Parathyroid adenoma (tissue), 2 donors: ENCODE measurements at regions not wholly inside any gene's neighbourhood (a gene's known extent, or its start where the extent isn't known, plus 50 kb on each side); places are given as distances from the start of the nearest gene placed in this dataset.

ENCODE experiments used
- H2AFZ ChIP-seq: fragments of 300-600 bp; sonication (generic); one replicate; pipeline ENCODE4 v1.7.0; 2017; ENCODE audit warnings: antibody characterized with exemption, mild to moderate bottlenecking
- H3K27ac ChIP-seq: fragments of 300-600 bp; sonication (generic); one replicate; pipeline ENCODE4 v1.7.0; 2017
- H3K27me3 ChIP-seq: fragments of 300-600 bp; sonication (generic); one replicate; pipeline ENCODE4 v1.7.0; 2017; ENCODE audit warnings: low read length; ENCODE audit not compliant: control insufficient read depth, insufficient read depth
- H3K36me3 ChIP-seq: fragments of 300-600 bp; sonication (generic); one replicate; pipeline ENCODE4 v1.7.0; 2017; ENCODE audit warnings: low read length; ENCODE audit not compliant: control insufficient read depth, insufficient read depth
- H3K4me1 ChIP-seq: fragments of 300-600 bp; sonication (generic); one replicate; pipeline ENCODE4 v1.7.0; 2017; ENCODE audit warnings: control low read depth
- H3K4me2 ChIP-seq: fragments of 300-600 bp; sonication (generic); one replicate; pipeline ENCODE4 v1.7.0; 2017; ENCODE audit warnings: low read length
- H3K4me3 ChIP-seq: fragments of 300-600 bp; sonication (generic); one replicate; pipeline ENCODE4 v1.7.0; 2017; ENCODE audit warnings: low read depth, low read length
- H3K79me2 ChIP-seq: fragments of 300-600 bp; sonication (generic); one replicate; pipeline ENCODE4 v1.7.0; 2017; ENCODE audit warnings: control low read depth
- H3K9ac ChIP-seq: fragments of 300-600 bp; sonication (generic); one replicate; pipeline ENCODE4 v1.7.0; 2017; ENCODE audit warnings: mild to moderate bottlenecking
- H3K9me3 ChIP-seq: fragments of 300-600 bp; sonication (generic); one replicate; pipeline ENCODE4 v1.7.0; 2017; ENCODE audit warnings: low read length; ENCODE audit not compliant: control insufficient read depth
- TF ChIP-seq, protein P1 (sequence below): fragments of 300-600 bp; sonication (generic); IDR thresholded peaks from one replicate; pipeline ENCODE4 v1.7.0; 2017; ENCODE audit warnings: antibody characterized with exemption, mild to moderate bottlenecking
- donor health status: primary hyperparathyroidism.

DNA sequence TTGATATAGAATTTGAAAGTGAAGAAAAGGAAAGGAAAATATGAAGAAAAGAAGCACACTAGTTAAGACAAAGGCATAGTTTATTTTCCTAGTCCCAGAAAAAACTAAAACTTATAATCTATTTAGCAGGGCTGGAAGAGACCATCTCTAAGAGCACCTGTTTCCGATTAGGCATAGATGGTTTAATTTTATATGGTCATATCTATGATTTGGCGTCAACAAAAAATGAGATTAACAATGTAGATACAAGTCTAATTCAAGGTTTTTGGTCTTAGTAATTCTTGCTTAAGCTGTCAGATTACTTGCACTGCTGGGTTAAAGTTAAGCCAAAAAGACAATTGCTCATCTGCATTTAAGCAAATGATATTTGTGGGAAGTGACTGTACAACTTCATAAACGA, 502.5 kb upstream of the FSHR start:
- H2AFZ ChIP-seq: no peak overlapping the region
- H3K4me1 ChIP-seq: no peaks in the 10 kb centered on the region
- no peak overlapping the region for H3K27ac ChIP-seq
- no peaks in the 10 kb centered on the region for H3K79me2 ChIP-seq
- no peak overlapping the region for H3K9ac ChIP-seq
- TF ChIP-seq, protein P1, sequence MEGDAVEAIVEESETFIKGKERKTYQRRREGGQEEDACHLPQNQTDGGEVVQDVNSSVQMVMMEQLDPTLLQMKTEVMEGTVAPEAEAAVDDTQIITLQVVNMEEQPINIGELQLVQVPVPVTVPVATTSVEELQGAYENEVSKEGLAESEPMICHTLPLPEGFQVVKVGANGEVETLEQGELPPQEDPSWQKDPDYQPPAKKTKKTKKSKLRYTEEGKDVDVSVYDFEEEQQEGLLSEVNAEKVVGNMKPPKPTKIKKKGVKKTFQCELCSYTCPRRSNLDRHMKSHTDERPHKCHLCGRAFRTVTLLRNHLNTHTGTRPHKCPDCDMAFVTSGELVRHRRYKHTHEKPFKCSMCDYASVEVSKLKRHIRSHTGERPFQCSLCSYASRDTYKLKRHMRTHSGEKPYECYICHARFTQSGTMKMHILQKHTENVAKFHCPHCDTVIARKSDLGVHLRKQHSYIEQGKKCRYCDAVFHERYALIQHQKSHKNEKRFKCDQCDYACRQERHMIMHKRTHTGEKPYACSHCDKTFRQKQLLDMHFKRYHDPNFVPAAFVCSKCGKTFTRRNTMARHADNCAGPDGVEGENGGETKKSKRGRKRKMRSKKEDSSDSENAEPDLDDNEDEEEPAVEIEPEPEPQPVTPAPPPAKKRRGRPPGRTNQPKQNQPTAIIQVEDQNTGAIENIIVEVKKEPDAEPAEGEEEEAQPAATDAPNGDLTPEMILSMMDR: no peak
- no peaks in the 10 kb centered on the region for H3K36me3 ChIP-seq
- no peaks in the 10 kb centered on the region for H3K9me3 ChIP-seq
- H3K4me2 ChIP-seq: no peak overlapping the region
- no peaks in the 10 kb centered on the region for H3K27me3 ChIP-seq
- H3K4me3 ChIP-seq: no peak overlapping the region

DNA sequence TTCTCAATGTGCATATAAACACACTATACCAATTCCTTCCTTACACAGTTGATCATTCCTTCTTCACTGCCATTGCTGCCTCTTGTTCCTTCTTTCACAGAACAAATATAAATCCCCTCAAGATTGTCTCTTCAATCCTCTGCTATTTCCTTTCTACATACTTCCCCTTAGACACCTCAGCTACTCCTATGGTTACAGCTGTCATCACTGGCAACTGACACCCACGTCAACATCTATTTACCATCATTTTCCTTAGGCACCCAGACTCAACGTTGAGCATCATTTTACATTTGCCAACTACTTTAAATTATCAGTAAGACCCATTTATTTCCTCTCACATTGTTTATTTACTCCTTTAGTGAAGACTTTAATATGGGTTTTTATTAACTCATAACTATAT, 488.8 kb upstream of the FSHR start:
- no peaks in the 10 kb centered on the region for H3K36me3 ChIP-seq
- H3K9ac ChIP-seq: no peak overlapping the region
- no peak overlapping the region for H3K4me2 ChIP-seq
- TF ChIP-seq, protein P1: no peak
- H3K4me1 ChIP-seq: no peaks in the 10 kb centered on the region
- H3K4me3 ChIP-seq: no peak overlapping the region
- H3K27me3 ChIP-seq: no peaks in the 10 kb centered on the region
- H3K79me2 ChIP-seq: no peaks in the 10 kb centered on the region
- no peak overlapping the region for H3K27ac ChIP-seq
- no peak overlapping the region for H2AFZ ChIP-seq
- peaks cover 2% of the 10 kb centered on the region for H3K9me3 ChIP-seq

DNA sequence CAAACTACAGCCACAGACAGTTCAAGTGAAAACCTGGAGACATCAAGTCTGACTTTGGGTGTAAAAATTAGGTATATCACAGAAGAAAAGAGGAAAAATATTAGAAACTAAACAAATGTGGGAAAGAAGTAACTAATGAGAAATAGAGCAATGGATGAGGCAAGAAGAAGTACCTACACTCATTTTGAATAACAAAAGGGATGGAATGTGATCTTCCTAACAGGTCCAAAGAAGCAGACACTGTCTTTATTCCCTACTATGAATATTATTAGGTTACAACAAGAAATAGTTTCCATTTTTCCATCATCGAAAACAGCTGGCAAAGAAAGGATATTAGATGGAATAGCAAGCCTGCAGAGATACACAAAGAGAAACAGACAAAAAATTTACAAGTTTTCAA, 486.3 kb upstream of the FSHR start:
- H3K4me1 ChIP-seq: no peaks in the 10 kb centered on the region
- TF ChIP-seq, protein P1: no peak
- no peak overlapping the region for H3K4me2 ChIP-seq
- H3K36me3 ChIP-seq: no peaks in the 10 kb centered on the region
- H3K9ac ChIP-seq: no peak overlapping the region
- no peak overlapping the region for H3K4me3 ChIP-seq
- no peak overlapping the region for H2AFZ ChIP-seq
- no peaks in the 10 kb centered on the region for H3K79me2 ChIP-seq
- no peaks in the 10 kb centered on the region for H3K9me3 ChIP-seq
- no peak overlapping the region for H3K27ac ChIP-seq
- no peaks in the 10 kb centered on the region for H3K27me3 ChIP-seq

DNA sequence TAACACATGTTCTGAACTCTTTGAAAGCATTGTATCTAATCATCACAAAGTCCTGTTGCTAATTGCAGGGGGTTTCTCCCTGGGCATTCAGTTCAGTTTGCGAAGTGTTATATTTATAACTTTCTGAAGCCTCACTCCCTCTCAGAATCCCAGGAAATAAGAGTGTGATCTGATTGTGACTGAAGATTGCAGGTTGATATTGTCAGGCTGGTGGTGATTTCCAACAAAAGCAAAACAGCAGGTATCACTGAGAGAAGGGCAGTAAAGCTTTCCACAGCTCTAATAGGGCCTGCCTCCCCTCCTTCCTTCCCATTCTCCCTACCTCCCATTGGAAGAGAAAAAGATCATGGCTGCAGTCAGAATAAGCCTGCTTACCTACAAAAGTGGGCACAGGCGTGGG, 466.7 kb upstream of the FSHR start:
- Histone ChIP-seq H3K4me3 (no peak overlapping the region), H3K9me3 (no peaks in the 10 kb centered on the region), H3K27ac (no peak overlapping the region), H3K4me1 (no peaks in the 10 kb centered on the region), H3K4me2 (no peak overlapping the region), H3K27me3 (no peaks in the 10 kb centered on the region), H3K9ac (no peak overlapping the region), H3K36me3 (no peaks in the 10 kb centered on the region), H2AFZ (no peak overlapping the region), H3K79me2 (no peaks in the 10 kb centered on the region)
- TF ChIP-seq, protein P1: no peak

DNA sequence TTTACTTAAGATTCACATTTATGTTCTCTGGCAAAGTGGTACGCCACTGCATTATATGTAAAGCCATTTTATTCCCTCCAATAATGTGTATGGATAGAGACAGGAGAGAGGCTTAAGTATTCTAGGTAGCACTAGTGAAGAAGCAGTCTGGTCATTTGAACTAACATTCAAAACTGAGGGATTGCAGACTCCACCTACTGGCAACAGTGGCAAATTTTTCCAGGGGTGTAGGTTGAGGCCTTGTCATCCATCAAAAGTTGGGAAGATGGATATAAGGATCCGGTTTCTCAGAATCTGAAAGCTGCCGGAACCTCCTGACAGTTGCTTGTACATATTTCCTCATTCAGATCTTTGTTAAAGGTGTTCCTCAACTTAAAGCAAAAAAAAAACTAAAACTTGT, 465.5 kb upstream of the FSHR start:
- Histone ChIP-seq H3K4me1 (no peaks in the 10 kb centered on the region), H3K9me3 (no peaks in the 10 kb centered on the region), H3K27me3 (no peaks in the 10 kb centered on the region), H3K36me3 (no peaks in the 10 kb centered on the region), H3K9ac (no peak overlapping the region), H3K27ac (no peak overlapping the region), H3K79me2 (no peaks in the 10 kb centered on the region), H3K4me2 (no peak overlapping the region), H2AFZ (no peak overlapping the region), H3K4me3 (no peak overlapping the region)
- TF ChIP-seq, protein P1: no peak
